Lower leg skin (tissue), 3 donors: ENCODE measurements at regions not wholly inside any gene's neighbourhood (a gene's known extent, or its start where the extent isn't known, plus 50 kb on each side); places are given as distances from the start of the nearest gene placed in this dataset.

Experiments
- POLR2A ChIP-seq, 2 donors: fragments of 450-650 bp; IDR thresholded peaks; one replicate each; pipeline ENCODE4 v1.6.1; 2016 to 2017; ENCODE audit warnings: antibody characterized with exemption in 2 of 2, mild to moderate bottlenecking in 1 of 2, moderate library complexity in 1 of 2
- TF ChIP-seq, protein P1 (sequence below), 3 donors: fragments of 450-650 bp; IDR thresholded peaks; one replicate each; pipeline ENCODE4 v1.5.1; 2016; ENCODE audit warnings: antibody characterized with exemption in 3 of 3, mild to moderate bottlenecking in 3 of 3, moderate library complexity in 2 of 3

- TF ChIP-seq, protein P1, sequence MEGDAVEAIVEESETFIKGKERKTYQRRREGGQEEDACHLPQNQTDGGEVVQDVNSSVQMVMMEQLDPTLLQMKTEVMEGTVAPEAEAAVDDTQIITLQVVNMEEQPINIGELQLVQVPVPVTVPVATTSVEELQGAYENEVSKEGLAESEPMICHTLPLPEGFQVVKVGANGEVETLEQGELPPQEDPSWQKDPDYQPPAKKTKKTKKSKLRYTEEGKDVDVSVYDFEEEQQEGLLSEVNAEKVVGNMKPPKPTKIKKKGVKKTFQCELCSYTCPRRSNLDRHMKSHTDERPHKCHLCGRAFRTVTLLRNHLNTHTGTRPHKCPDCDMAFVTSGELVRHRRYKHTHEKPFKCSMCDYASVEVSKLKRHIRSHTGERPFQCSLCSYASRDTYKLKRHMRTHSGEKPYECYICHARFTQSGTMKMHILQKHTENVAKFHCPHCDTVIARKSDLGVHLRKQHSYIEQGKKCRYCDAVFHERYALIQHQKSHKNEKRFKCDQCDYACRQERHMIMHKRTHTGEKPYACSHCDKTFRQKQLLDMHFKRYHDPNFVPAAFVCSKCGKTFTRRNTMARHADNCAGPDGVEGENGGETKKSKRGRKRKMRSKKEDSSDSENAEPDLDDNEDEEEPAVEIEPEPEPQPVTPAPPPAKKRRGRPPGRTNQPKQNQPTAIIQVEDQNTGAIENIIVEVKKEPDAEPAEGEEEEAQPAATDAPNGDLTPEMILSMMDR (IDR thresholded peaks at IDR 0.05): no peak
- no peak for TF ChIP-seq POLR2A (IDR thresholded peaks at IDR 0.05)
These were observed 1401.0 kb downstream of the BRD1 start for GRCh38 chr22:48426466-48427380.
